ENCODE measurements at regions not wholly inside any gene's neighbourhood (a gene's known extent, or its start where the extent isn't known, plus 50 kb on each side); places are given as distances from the start of the nearest gene placed in this dataset.
"Not testable (repeated sequence)": the region's sequence is repeated elsewhere in the genome, so short reads cannot be mapped to it uniquely, and the experiment has no call there.

DNA sequence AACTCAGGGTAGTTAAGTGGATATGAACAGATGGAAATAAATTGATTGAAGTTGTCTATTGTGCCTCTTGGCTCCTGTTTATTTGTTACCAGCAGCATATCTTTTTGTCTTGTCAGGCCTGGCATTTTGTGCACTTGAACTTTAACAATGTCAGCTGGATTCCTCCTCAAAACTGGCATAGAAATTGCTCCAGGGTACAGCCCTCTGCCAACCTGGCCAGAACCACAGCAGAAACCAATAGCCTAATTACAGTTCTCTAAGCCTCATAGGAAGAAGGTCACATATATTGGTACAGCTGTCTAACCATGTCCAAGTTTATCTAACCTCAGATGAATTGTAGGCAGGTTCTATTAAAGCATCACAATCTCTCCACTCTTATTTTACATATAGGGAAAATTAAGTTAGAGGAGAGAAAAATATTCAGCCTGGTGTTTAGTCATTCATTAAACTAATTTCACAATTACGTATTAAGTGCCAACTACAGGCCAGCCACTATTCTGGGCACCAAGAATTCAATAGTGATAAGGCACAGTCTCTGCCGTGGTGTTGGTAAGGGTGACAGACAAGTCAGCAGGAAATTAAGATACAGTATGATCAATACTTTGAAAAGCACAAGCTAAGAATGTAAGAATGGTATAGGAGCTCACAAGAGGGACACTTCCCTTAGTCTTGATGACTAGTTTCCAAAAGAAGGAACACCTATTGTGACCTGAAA lies 452.9 kb upstream of the NECTIN3 start:
- no peak for DNase-seq (ENCODE audit: low read depth)

DNA sequence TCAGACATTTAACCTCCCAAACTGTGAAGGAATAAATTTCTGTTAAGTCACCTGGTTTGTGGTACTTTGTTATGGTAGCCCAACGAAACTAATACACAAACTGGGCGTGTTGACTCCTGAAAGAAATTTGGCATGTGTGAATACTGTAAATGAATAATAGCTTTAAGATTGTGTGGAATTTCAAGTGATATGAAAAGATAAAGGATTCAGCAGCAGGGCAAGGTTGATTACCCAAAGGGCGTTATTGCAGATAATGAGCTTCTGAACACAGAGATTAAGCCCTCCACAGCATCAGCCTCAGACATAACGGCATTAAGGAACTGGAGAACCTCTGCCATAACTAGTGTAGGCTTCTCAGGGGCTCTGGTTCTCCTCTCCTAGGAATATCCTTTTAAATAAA lies 451.5 kb upstream of the NECTIN3 start:
- no peak for DNase-seq (ENCODE audit: low read depth)

DNA sequence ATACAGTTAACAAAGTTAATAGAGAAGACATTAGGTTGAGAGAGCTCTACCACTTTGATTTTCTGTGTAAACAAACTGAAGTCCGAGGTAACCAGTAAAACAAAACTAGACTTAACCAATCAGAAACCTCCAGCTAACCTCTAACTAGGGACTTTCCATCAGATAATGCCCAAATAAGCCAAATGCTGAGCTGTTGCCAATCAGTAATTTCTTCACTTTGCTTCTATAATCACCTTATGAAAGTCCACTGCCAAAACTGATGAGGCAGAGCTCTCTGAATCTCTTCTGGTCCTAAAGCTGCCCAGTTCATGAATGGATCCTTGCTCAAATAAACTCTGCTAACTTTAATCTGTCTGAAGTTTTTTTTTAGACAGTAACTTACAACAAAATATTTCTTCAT lies 448.0 kb upstream of the NECTIN3 start:
- no peak for DNase-seq (ENCODE audit: low read depth)

DNA sequence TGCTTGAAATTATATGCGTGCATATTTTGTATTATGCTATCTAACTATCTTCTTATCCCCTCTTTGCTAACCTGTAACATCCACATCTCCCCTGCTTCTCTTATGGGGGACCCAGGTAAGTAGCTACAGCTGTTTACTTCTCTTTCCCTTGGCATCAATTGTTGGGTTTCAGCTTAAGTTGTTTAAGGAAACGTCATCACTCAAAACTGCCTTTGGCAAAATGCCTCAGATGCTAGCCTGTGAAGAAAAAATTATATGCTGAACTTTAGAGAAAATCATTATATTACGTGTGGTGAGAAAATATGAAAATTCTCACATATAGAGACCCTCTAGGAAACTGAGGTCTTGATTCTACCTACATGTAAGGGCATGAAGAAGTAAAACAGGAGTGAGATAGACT lies 447.0 kb upstream of the NECTIN3 start:
- no peak for DNase-seq (ENCODE audit: low read depth)

DNA sequence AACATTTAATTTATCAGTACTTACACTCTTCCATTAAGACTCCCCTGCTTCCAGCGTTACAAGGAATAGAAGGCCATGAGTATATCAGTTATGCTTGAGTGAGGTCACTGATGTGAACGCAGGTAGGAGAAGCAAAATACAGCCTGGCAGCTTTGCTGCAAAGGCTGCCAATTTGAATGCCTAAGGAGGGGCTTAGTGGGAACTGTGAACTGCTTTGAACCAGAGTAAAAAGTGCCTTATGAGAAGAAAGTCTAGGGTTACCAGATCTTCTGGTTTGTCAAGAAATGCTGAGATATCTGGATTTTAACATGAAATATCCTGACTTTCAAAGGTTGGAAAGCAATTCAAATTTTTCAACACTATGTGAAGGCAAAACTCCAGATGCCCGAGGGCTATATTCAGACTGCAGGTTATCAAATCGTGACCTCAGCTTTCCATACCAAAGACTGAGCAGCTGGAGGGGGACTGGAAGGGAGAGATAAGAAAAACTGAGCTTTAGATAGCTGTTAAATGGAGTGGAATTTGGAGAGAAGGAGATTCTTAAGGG lies 446.3 kb upstream of the NECTIN3 start:
- DNase-seq (ENCODE audit: low read depth) = no peak

DNA sequence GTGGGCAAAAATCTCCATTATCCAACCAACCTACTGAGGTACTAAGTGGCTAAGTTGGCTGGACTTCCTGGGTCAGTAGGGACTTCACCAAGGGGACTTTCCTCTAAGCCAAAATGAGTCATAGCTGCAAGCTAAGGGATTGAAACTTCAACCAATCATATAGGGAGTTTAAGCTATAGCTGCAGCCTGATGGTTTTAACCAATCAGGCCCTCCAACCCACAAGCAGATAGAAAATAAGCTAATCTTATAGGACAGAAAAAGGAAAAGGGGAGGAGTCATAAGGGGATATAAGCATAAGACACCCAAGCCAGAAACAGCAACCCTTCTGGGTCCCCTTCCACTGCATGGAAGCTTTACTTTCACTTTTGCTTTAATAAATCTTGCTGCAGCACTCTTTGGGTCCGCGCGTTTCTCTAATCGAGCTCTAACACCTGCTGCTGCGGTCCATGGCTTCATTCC lies 444.9 kb upstream of the NECTIN3 start:
- DNase-seq (ENCODE audit: low read depth) = not testable (repeated sequence)

DNA sequence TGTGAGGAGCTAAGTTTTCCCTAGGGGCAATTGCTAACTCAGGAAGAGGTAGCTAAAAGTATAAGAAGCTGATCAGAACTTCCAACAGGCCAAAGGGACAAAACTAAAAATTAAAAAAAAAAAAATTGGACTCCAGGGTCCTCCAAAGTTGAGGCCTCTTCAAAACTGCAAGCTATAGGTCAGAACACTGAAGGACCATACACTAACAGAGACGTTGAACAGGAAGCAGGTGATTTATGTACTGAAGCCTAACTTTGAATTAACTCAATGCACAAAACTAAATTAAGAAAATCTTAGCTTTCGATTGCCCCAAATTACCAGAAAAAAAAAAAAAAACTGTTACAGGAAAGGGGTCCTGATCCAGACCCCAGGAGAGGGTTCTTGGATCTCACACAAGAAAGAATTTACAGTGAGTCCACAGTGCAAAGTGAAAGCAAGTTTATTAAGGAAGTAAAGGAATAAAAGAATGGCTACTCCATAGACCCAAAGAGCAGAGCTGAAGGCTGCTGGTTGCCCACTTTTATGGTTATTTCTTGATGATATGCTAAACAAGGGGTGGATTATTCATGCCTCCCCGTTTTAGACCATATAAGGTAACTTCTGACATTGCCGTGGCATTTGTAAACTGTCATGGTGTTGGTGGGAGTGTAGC lies 442.8 kb upstream of the NECTIN3 start:
- no peak for DNase-seq (ENCODE audit: low read depth)

DNA sequence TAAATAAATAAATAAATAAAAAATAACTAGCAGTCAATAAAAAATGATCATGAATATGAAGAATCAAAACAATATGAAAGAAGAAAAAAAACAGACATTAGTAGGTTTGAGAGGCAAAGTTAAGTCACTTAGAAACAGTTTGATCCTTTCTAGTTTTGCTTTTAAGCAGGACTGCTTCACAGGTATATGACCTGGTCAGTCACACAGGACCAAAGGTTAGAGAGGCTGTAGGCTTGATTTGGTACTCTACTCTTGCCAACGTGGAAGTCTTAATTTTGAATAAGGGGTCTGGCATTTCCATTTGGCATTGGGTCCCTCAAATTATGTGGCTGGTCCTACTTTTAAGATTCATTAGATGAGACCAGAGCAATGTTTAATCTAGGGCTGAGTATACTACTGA lies 441.7 kb upstream of the NECTIN3 start:
- no peak for DNase-seq (ENCODE audit: low read depth)

DNA sequence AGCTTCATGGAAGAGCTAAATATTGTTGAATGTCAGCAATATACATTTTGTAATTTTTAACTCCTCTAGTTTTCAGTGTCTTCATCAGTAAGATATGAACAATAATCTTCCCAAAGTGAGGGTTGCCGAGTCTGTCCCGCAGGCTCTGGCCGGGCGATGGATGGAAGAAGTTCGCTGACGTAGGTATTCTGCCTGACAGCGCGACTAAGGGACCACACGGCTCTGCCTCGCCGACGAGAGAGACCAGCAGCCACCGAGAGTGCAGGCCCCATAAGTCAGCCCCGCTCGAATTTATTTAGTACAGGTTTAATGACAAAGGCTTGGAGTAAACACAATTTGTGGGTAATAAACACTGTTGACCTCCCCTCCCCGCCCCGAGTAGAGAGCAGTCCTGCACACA lies 427.4 kb upstream of the NECTIN3 start:
- no peak for DNase-seq (ENCODE audit: low read depth)

DNA sequence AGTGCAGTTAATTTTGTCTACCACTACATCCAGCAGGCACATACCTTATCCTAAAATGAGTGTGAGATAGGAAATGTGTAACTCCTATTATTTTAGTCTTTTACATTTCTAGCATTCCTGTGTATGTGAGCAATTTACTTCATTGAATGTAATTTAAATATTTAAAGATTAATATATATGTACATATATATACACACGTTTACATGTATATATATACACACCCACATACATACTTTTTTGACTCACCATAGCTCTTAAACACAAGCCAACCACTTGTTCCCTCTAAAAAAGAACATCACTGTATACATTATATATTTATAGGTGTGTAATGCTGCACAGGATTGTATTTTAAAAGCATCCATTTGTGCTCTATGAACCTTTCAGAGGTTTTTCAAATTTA lies 425.6 kb upstream of the NECTIN3 start:
- no peak for DNase-seq (ENCODE audit: low read depth)

DNA sequence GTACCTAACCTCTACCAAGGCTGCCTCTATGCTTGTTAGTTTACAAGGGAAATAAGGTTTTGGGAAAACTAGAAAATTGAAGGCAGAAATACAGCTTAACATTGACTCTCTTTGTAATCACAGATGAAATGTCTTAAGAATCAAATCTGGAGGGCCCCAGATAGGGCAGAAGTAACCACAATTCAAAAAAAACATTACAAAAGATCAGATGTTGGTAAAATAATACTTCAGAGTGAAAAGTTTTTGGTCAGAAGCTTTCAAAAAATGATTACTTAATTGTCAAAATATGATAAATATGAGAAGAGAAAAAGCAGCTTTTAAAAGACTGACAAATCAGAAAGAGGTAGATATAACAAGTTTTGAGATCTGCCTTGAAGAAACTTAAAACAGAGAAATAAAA lies 425.1 kb upstream of the NECTIN3 start:
- DNase-seq (ENCODE audit: low read depth) = no peak

DNA sequence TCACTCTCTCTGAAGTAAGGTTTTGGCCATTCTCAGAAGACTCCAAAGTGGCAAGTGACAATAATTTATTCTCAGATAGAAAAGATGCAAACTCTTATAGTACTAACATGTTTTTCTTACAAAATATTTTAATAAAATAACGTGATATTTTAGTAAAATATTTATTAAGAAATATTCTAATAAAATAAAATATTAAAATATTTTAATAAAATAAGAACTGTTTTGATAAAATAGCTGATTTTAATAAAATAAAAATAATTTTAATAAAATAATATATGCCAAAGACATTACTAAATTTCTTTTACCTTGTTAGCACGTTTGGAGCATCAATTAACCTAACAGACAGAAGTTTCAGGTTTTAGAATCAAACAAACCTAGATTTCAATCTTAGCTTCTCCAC lies 424.0 kb upstream of the NECTIN3 start:
- DNase-seq (ENCODE audit: low read depth) = no peak

DNA sequence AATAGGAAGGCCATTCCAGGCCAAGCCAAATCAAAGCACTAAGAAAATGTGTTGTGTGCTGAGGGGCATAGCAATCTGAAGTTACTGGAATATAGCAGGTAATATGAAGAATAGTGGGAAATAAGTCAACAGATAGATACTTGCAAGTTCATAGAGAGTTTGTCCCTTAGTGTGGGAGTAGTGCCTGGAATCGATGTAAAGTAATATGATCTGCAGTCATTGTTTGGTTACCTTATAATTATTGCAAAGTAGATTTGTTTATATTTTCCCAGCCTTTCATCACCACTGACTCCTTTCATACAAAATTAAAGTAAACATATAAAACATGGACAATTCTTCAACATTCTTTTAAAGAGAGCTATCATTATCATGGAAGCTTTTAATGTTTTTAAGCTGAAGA lies 420.9 kb upstream of the NECTIN3 start:
- DNase-seq (ENCODE audit: low read depth) = no peak

DNA sequence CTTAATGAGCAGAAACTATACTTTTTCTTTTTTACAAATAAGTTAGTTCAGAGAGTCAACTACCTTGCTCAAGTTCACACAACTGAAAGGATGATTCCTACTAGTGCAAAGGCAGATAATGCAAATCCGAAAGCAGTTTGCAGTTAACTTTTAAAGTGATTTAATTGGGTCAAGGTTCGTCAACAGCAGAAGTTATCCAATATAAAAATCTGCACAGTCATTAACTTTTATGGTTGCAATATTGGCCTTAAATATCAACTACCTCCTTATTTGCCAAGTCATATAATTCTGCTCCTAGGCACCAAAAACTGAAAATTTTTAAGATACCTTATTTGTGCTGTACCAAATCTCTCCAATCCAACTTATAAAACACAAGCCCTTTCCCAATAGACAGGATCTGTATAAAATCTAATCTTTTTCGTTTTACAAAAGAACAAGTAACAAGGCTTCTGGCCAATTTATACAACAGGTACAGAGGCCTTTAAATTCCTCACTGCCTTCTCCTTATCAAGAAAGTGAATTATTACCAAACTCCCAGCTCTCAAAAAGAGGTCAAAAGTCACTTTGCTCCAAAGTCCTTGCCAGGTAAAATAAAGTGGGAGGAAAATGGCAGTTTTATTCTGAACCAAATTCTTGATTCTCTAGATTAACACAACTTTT lies 416.6 kb upstream of the NECTIN3 start:
- DNase-seq (ENCODE audit: low read depth) = no peak

DNA sequence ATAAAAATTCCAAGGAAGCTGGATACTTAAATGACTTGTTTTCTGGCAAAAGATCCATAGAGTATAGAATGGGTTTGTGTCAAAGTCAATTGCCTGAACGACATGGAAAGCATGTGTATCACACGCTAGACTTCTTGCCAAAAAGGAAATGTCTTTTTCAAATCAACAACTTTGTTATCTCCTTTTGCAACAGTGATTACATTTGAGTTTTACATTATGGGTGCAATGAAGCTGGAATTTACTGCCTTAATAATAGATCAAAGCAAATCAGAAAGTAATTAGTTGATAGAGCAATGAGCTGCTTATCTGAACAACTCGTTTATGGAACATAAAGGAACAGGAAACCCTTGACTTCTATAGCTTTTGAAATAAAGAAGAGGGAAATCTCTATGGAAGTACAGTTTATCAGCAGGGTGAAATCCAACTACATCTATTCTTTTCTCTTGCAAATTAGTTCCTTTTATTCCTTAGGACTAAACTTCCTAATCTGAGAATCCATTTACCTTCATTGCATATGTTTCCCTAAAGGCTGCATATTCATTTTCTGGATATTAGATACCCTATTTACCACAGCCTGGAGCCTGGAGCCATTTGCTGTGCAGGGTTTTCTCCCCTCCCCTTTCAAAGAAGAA lies 415.1 kb upstream of the NECTIN3 start:
- no peak for DNase-seq (ENCODE audit: low read depth)

DNA sequence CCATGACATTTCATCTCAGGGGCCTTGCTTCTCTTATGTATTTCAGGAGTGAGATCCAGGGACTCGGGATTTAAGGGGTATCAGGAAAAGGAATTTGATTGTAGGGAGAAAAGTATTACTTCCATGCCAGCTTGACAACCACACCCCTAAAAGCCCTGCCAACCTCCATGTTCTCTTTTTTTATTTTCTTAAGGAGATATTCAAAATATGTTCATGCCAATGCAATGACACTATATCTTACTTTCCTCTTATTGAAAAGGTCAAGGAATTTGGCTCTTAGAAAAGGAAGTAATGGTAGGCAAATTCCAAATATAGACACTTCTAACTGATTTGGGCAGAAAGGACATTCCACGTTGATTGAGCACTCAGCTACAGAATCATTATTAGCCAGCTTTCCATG lies 407.5 kb upstream of the NECTIN3 start:
- DNase-seq (ENCODE audit: low read depth) = no peak

DNA sequence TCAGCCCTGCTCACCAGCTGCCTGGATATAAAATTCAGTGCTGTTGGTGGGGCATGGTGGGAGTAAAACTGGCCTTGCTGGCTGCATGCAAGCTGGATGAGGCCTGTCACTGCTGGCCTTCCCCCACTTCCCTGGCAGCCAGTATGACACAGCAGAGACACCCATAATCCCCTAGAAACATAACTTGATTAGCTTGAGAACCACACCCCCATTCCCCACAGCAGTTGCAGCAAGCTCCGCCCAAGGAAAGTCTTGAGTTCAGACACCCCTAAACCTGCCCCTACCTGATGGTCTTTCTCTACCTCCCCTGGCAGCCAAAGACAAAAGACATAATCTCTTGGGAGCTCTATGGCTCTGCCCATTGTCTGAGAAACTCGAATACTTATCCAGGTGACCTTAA lies 405.1 kb upstream of the NECTIN3 start:
- no peak for DNase-seq (ENCODE audit: low read depth)

DNA sequence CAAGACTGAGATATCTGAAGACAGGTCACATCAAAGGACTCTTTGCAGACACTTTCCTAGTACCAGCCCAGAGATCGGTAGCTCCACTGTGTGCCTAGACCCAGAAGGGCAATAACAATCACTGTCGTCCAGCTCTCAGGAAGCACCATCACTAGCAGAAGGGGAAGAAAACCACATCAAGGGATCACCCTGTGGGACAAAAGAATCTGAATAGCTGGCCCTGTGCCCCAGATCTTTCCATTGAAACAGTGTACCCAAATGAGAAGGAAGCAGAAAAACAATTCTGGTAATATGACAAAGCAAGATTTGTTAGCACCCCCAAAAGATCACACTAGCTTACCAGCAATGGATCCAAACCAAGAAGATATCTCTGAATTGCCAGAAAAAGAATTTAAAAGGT lies 404.4 kb upstream of the NECTIN3 start:
- no peak for DNase-seq (ENCODE audit: low read depth)

DNA sequence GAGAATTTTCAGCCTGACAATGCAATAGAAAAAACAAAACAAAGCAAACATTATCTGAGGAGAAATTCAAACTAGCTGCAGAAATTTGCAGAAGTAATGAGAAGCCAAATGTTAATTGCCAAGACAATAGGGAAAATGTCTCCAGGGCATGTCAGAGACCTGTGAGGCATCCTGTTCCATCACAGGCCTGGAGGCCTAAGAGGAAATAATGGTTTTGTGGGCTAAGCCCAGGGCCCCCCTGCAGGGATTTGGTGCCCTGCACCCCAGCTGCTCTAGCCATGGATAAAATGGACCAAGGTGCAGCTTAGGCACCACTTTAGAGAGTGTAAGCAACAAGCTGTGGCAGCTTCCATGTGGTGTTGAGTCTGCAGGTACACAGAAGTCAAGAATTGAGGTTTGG lies 401.2 kb upstream of the NECTIN3 start:
- no peak for DNase-seq (ENCODE audit: low read depth)

DNA sequence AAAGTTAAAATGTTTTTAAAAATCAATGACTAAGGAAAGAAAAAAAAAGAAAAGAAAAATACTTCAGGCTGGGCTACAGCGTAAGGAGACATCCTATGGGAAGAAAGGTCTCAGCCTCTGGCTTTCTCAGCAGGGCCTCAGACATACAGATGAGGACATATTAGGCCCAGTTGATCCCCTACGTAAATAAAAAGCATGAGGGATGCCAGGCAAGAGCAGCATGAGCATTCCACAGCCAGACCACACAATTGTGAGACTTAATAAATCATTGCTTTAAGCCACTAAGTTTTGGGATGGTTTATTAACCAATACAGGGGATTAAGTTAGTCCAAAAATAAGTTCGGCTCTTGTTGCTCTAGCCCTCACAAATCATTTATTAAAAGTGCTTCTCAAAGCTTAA lies 394.1 kb upstream of the NECTIN3 start:
- no peak for DNase-seq (ENCODE audit: low read depth)

DNA sequence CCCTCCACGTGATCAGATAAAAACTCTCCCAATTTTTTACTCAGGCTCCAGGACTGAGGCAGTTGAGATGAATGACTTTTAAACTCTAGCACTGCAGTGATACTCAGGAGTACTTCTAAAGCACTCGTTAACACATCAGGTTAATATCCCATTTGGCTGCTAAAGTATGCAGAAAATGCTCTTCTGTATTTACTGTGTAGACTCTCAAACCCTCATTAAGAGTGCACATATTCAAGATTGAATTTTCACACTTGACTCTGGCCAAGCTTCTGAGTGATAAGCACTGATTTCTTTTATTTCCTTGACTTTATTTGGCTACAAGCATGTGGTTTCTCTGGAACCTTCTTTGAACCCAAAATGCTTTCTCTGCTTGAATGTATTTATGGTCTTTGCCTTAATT lies 392.3 kb upstream of the NECTIN3 start:
- DNase-seq (ENCODE audit: low read depth) = no peak

DNA sequence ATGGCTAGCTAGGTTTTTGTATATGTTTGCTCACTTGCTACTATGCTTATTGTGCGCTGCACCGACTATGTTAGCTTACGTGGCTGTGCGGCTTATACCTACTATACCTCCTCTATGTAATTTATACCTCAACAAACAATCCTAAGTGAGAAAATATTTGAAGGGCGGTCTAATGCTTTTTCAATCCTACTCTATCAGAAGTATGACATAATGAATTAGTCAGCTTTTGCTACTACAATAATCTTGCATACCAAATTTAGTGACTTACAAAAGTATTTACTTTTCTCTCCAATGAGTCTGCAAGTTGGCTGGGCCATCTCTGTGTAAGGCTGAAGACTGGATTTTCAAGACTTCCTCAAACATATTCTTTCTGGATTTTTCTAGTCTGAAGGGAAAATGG lies 391.2 kb upstream of the NECTIN3 start:
- DNase-seq (ENCODE audit: low read depth) = no peak

DNA sequence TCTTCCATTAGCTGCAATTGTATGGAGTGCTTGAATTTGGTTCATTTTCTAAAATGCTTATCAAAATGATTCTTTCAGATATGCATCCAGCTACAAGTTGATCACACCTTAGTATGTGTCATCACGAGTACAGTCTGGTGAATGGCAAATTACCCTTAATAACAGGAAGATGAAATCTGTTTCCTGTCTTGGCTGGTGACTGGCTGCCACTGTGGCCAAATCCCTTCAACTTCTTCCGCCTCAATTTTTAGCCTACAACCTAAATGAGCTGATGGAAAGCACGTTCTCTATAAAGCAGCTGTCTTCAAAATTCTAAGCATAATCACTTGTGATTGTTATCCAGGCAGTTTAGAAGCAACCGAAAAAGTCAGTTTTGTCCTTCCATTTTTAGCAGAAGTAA lies 387.1 kb upstream of the NECTIN3 start:
- DNase-seq (ENCODE audit: low read depth) = no peak

All from stimulated activated CD8-positive, alpha-beta memory T cell treated with anti-CD3 and anti-CD28 coated beads, Interleukin-4, amount 100 ng/mL, for 24 hours (primary cell).